Mononuclear cell (primary cell): ENCODE measurements at regions not wholly inside any gene's neighbourhood (a gene's known extent, or its start where the extent isn't known, plus 50 kb on each side); places are given as distances from the start of the nearest gene placed in this dataset.
"Not testable (repeated sequence)": the region's sequence is repeated elsewhere in the genome, so short reads cannot be mapped to it uniquely, and the experiment has no call there.

Experiments used
- H3K27me3 ChIP-seq: 2 replicates; pipeline ENCODE4 v1.6.0; 2011; ENCODE audit warnings: low read length, control low read depth; ENCODE audit not compliant: insufficient read depth
- H3K4me1 ChIP-seq: 2 replicates; pipeline ENCODE4 v1.5.1; 2011; ENCODE audit warnings: mild to moderate bottlenecking, low read length, control low read depth; ENCODE audit not compliant: insufficient read depth
- H3K4me3 ChIP-seq: 2 replicates; pipeline ENCODE4 v1.5.1; 2011; ENCODE audit warnings: mild to moderate bottlenecking, low read length, moderate library complexity
- H3K9me3 ChIP-seq: 2 replicates; pipeline ENCODE4 v1.5.1; 2011; ENCODE audit warnings: low read depth, mild to moderate bottlenecking, control low read depth, low read length

DNA sequence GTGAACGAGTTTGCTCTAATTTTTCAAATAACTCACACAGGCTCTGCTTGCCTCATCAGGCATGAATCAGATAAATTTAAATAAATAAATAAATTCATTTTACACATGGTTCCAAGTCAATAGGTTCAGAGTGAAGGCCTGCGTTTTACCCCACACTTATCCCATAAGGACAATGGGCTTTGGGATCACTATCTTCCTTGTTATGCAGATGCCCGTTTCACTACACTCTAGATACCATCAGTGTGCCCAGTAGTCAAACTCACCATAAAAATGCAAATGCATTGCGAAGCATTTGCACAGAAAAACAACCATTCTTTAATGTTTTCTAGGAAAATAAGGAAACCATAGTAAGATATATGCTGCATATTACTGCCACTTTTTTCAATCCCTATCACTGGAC lies 155.9 kb upstream of the CCDC196 start:
- Histone ChIP-seq H3K9me3 (no peaks in the 10 kb centered on the region), H3K4me1 (no peaks in the 10 kb centered on the region), H3K4me3 (no peak overlapping the region), H3K27me3 (no peaks in the 10 kb centered on the region)

GRCh38 chr14:66330916-66331315 lies 155.3 kb upstream of the CCDC196 start:
- no peaks in the 10 kb centered on the region for H3K27me3 ChIP-seq
- no peaks in the 10 kb centered on the region for H3K9me3 ChIP-seq
- H3K4me3 ChIP-seq = no peak overlapping the region
- no peaks in the 10 kb centered on the region for H3K4me1 ChIP-seq

DNA sequence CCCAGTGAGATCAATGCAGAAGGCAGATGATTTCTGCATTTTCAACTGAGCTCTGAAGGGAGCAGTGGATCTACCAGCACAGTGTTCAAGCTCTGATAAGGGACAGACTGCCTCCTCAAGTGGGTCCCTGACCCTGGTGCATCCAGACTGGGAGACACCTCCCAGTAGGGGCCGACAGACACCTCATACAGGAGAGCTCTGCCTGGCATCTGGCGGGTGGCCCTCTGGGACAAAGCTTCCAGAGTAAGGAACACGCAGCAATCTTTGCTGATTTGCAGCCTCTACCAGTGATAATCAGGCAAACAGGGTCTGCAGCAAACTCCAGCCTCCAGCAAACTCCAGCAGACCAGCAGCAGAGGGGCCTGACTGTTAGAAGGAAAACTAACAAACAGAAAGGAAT lies 152.9 kb upstream of the CCDC196 start:
- H3K4me3 ChIP-seq, H3K4me1 ChIP-seq, H3K9me3 ChIP-seq, H3K27me3 ChIP-seq: not testable (repeated sequence)

DNA sequence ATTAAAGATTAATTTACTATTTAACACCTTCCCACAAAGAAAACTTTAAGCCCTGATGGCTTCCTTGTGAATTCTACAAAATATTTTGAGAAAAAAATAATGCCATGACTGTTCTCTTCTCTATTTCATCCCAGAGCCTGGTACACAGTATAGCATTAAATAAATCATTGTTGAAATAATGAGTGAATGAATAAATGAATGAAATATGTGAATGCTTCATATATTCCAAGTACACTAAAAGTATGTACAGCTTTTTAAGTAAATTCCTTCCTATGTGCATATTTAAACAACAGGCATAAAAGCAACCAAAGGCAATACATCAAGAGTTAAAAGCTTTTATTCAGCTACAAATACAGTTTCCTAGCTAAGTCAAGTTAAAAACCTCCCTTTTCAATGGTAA lies 144.9 kb upstream of the CCDC196 start:
- Histone ChIP-seq H3K27me3 (no peaks in the 10 kb centered on the region), H3K4me1 (no peaks in the 10 kb centered on the region), H3K9me3 (no peaks in the 10 kb centered on the region), H3K4me3 (no peak overlapping the region)

DNA sequence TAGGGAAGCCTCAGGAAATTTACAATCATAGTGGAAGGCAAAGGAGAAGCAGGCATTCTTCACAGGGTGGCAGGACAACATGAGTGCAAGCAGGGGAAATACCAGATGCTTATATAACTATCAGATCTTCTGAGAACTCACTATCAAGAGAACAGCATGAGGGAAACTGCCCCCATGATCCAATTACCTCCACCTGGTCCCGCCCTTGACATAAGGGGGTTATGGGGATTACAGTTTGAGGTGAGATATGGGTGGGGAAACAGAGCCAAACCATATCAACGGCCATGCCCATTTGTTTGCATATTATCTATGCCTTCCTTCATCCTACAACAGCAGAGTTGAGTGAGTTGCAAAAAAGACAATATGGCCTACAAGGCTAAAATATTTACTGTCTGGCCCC lies 140.2 kb upstream of the CCDC196 start:
- Histone ChIP-seq H3K4me1 (no peaks in the 10 kb centered on the region), H3K9me3 (peaks cover 26% of the 10 kb centered on the region), H3K27me3 (no peaks in the 10 kb centered on the region), H3K4me3 (no peak overlapping the region)

- no peaks in the 10 kb centered on the region for H3K27me3 ChIP-seq
- no peak overlapping the region for H3K4me3 ChIP-seq
- H3K4me1 ChIP-seq = no peaks in the 10 kb centered on the region
- peaks cover 39% of the 10 kb centered on the region for H3K9me3 ChIP-seq
These were observed 134.9 kb upstream of the CCDC196 start for GRCh38 chr14:66351310-66351709.

DNA sequence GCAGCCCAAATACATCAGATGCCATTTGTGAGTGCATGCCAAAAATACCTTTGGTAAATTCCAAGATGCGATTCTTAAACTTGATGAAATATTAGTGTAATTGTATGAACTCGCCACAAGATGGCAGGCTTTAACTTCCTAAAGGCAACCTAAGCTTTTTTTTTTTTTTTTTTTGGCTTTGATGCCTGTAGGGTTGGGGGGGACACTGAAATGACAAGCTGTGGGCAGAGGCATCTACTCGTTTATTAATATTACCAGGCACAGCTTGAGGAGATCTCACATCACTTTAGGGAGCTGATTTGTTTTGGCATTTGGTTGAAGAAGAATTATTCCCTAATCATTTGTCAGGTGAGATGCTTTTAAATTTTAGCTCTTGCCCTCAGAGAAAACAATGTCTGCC lies 126.7 kb upstream of the CCDC196 start:
- Histone ChIP-seq H3K4me3 (no peak overlapping the region), H3K9me3 (no peaks in the 10 kb centered on the region), H3K4me1 (no peaks in the 10 kb centered on the region), H3K27me3 (no peaks in the 10 kb centered on the region)

DNA sequence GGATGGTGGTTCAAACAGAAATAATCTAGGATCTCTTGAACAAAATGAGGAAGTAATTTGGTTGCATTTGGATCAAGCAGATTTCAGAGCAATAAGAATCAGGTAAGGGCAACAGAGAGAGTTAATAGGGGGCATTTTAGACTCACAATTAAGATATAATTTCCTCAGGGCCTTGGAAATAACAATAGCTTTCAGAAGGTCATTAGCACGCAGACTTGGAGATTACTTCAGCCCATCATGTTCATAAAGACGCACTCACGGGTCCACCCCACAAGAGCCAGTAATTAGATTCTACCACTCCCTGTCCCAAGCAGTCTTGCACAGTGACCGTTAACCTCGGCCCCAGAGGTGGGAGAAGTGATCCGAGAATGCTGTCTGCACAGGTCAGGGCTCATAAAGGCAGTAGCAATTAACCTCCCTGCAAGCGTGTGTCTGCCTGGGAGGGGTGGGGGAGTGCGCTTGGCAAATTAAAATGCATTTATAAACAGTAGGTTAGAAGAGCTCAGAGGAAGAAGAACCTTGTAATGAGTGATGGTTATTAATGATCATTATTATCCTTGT lies 125.7 kb upstream of the CCDC196 start:
- H3K4me3 ChIP-seq = no peak overlapping the region
- H3K9me3 ChIP-seq = no peaks in the 10 kb centered on the region
- no peaks in the 10 kb centered on the region for H3K27me3 ChIP-seq
- no peaks in the 10 kb centered on the region for H3K4me1 ChIP-seq

DNA sequence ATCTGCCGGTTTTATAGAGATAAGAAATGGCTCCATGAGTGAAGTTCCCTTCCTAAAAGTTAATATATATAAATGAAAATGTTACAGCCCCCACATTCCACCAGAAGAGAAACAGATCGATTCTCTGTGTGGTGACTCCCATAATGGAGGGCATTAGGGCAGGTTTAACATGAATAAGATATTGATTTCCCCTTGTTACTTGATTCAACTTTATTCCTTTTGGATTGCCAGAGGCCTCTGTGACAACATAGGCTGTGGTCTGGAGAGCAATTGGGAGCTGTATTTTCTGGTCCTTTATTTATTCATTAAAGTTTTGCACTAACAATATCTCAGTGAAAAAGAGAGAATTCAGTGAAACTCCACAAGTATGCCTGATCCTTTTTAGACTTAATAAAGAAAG lies 125.2 kb upstream of the CCDC196 start:
- Histone ChIP-seq H3K4me1 (no peaks in the 10 kb centered on the region), H3K9me3 (no peaks in the 10 kb centered on the region), H3K4me3 (no peak overlapping the region), H3K27me3 (no peaks in the 10 kb centered on the region)

DNA sequence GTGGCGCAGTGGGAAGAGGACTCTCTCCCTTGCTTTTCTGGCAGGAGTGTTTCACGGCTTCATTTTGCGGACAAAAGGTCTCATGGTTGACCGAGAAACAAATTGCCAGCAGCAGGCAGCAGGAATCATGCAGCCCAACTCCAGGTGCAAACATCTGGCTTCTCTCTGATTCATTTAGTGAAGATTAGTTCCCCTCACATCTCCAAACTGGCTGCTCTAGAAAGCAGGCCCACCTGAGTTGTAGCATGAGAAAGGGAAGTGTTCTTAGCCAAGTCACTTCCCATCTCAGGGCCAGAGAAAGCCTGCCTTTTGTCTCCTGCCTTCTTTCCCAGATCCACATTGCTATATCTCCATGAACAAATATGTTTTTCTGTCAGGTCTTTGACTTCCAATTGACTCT lies 120.8 kb upstream of the CCDC196 start:
- H3K4me3 ChIP-seq = no peak overlapping the region
- H3K9me3 ChIP-seq = no peaks in the 10 kb centered on the region
- H3K4me1 ChIP-seq = no peaks in the 10 kb centered on the region
- no peaks in the 10 kb centered on the region for H3K27me3 ChIP-seq

GRCh38 chr14:66369157-66369697 lies 116.9 kb upstream of the CCDC196 start:
- Histone ChIP-seq H3K27me3 (no peaks in the 10 kb centered on the region), H3K4me1 (no peaks in the 10 kb centered on the region), H3K4me3 (no peak overlapping the region), H3K9me3 (no peaks in the 10 kb centered on the region)

DNA sequence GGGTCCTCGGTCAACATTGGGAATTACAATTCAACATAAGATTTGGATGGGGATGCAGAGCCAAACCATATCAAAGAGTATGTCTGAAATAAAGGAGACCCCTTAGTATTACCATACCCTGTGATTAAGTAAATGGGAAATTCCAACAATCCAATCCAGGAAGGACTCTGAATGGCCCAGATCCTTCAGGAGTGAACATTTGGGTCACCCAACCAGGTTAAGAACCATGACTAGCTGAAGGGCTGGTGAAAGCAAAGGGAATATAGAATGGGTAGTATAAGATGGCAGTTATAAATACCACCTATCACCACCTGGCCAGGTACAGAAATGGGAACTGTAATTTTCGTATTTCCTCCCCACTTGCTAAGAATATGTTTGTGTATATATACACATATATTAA lies 114.4 kb upstream of the CCDC196 start:
- no peaks in the 10 kb centered on the region for H3K4me1 ChIP-seq
- H3K27me3 ChIP-seq = no peaks in the 10 kb centered on the region
- H3K4me3 ChIP-seq = no peak overlapping the region
- H3K9me3 ChIP-seq = no peaks in the 10 kb centered on the region

DNA sequence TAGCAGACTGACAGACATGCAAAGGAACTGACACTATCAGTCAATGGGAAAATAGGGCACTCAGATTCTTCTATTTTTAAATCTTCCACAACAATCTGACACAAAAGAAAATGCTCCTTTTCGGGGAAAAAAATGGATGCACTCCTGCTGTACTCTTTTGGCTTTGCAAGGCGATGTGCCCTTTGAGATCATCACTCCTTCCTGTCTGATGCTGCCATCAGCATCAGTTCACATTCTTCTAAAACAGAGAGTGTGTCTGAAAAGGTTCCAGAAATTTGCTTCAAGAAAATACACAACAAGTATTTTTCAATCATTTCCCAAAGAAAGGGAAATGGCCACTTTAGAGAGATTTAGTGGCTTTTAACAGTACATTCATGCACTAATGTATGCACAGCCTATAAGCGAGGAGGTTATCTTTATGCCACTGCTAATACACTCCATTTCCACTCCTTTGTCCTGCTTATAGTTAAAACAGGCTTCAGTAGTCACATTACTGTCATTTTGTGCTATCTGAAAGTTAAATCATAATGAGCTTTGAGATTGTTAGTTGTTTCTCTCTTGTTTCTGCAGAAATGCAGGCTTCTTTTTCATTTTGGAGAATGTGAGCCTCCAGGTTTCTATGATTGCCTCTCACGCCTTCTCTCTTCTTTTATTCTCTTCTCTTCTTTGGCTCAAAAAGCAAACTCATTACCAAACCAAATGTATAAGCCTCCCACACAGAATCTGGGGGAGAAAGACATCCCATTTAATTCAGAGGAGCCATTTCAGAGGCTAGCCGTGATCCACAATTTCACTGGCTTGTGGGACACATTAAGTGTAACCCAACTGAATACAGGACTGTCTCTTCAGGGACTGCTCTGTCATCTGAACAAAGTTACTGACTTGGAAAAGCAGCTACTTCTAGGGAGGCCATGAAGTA lies 110.9 kb upstream of the CCDC196 start:
- H3K4me1 ChIP-seq = no peaks in the 10 kb centered on the region
- no peak overlapping the region for H3K4me3 ChIP-seq
- H3K27me3 ChIP-seq = no peaks in the 10 kb centered on the region
- no peaks in the 10 kb centered on the region for H3K9me3 ChIP-seq

DNA sequence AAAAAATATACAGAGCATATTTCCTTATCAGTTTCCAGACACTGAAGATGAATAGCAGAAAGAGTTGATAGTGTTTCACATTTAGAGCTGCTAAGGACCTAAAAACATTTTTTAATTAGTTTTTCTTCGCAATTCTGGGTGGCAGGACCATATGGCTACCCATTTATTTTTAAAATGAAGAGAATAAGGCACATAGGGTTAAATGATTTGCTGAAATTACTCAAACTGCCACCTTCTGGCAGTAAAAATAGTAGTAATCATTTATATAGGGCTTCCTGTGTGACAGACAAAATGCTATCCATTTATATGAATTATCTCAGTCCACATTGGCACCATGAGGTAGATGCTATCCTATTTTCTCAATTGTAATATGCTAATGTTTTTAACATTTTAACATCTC lies 108.6 kb upstream of the CCDC196 start:
- H3K4me1 ChIP-seq = no peaks in the 10 kb centered on the region

GRCh38 chr14:66378712-66379505 lies 107.3 kb upstream of the CCDC196 start:
- no peaks in the 10 kb centered on the region for H3K27me3 ChIP-seq
- H3K4me1 ChIP-seq = no peaks in the 10 kb centered on the region
- no peaks in the 10 kb centered on the region for H3K9me3 ChIP-seq
- no peak overlapping the region for H3K4me3 ChIP-seq

More for the DNA sequence above, 108.6 kb upstream of the CCDC196 start:
- Histone ChIP-seq H3K27me3 (no peaks in the 10 kb centered on the region), H3K9me3 (no peaks in the 10 kb centered on the region), H3K4me3 (no peak overlapping the region)
